Endodermal cell (in vitro differentiated cells): ENCODE measurements at regions not wholly inside any gene's neighbourhood (a gene's known extent, or its start where the extent isn't known, plus 50 kb on each side); places are given as distances from the start of the nearest gene placed in this dataset.

ENCODE experiments used
- DNase-seq: peaks from one replicate; pipeline ENCODE4 v3.0.0-alpha.2; 2017
- H3K27ac ChIP-seq: 2 replicates; pipeline ENCODE4 v1.5.1; 2013; ENCODE audit warnings: mild to moderate bottlenecking, low read depth, low read length, moderate library complexity
- H3K27me3 ChIP-seq: 2 replicates; pipeline ENCODE4 v1.6.1; 2013; ENCODE audit warnings: mild to moderate bottlenecking, low read length, moderate library complexity; ENCODE audit not compliant: insufficient read depth, control insufficient read depth, poor library complexity, severe bottlenecking
- H3K36me3 ChIP-seq: 2 replicates; pipeline ENCODE4 v1.7.0; 2013; ENCODE audit warnings: mild to moderate bottlenecking, low read length, moderate library complexity; ENCODE audit not compliant: control insufficient read depth, insufficient read depth
- H3K4me1 ChIP-seq: one replicate; pipeline ENCODE4 v1.7.0; 2013; ENCODE audit warnings: low read length; ENCODE audit not compliant: control insufficient read depth, insufficient read depth
- H3K4me3 ChIP-seq: 2 replicates; pipeline ENCODE4 v1.5.1; 2013; ENCODE audit warnings: mild to moderate bottlenecking, low read length, moderate library complexity
- H3K9ac ChIP-seq: 2 replicates; pipeline ENCODE4 v1.6.1; 2013; ENCODE audit warnings: mild to moderate bottlenecking, low read length, moderate library complexity; ENCODE audit not compliant: poor library complexity, severe bottlenecking; ENCODE audit errors: extremely low read depth
- H3K9me3 ChIP-seq: 2 replicates; pipeline ENCODE4 v1.6.1; 2013; ENCODE audit warnings: mild to moderate bottlenecking, low read length, moderate library complexity; ENCODE audit not compliant: control insufficient read depth
- H3K27ac Mint-ChIP-seq: 2 replicates; pipeline ENCODE4 v1.8.0; 2020; ENCODE audit warnings: mixed read lengths
- H3K27me3 Mint-ChIP-seq: 2 replicates; pipeline ENCODE4 v1.8.0; 2021; ENCODE audit warnings: mild to moderate bottlenecking, mixed read lengths; ENCODE audit not compliant: insufficient read depth
- H3K36me3 Mint-ChIP-seq: 2 replicates; pipeline ENCODE4 v1.8.0; 2020; ENCODE audit warnings: low read depth, mixed read lengths
- H3K4me1 Mint-ChIP-seq: 2 replicates; pipeline ENCODE4 v1.8.0; 2020; ENCODE audit warnings: mixed read lengths
- H3K4me3 Mint-ChIP-seq: 2 replicates; pipeline ENCODE4 v1.8.0; 2020; ENCODE audit warnings: mild to moderate bottlenecking, moderate library complexity, mixed read lengths
- H3K9me3 Mint-ChIP-seq: 2 replicates; pipeline ENCODE4 v1.8.0; 2020; ENCODE audit warnings: mild to moderate bottlenecking, mixed read lengths
- CTCF ChIP-seq: fragments of 200-600 bp; sonication (generic); conservative IDR thresholded peaks from 2 replicates; pipeline ENCODE4 v1.5.0; 2021; ENCODE audit warnings: antibody characterized with exemption, mild to moderate bottlenecking
- WGBS, 2 experiments: methylation state at CpG; one replicate each; pipeline versions ENCODE4 v1.1.5 to v1.1.7; 2013; ENCODE audit warnings: missing lambda C conversion rate in 2 of 2, mixed read lengths in 1 of 2; ENCODE audit not compliant: insufficient coverage in 1 of 2, insufficient read length in 1 of 2; 5-methylcytosine and 5-hydroxymethylcytosine counted together

GRCh38 chr11:106295974-106296373 is 218.5 kb downstream of the AASDHPPT start:
- Histone ChIP-seq H3K36me3 (no peaks in the 10 kb centered on the region), H3K4me1 (no peaks in the 10 kb centered on the region), H3K27ac (no peak overlapping the region), H3K4me3 (no peak overlapping the region), H3K9me3 (no peaks in the 10 kb centered on the region), H3K9ac (no peak overlapping the region), H3K27me3 (peaks cover 9% of the 10 kb centered on the region)
- peaks cover 2% of the 10 kb centered on the region for H3K27me3 Mint-ChIP-seq
- no peak for TF ChIP-seq CTCF
- no peaks in the 10 kb centered on the region for H3K4me1 Mint-ChIP-seq
- no peaks in the 10 kb centered on the region for H3K36me3 Mint-ChIP-seq
- peaks cover 7% of the 10 kb centered on the region for H3K9me3 Mint-ChIP-seq
- no peak overlapping the region for H3K4me3 Mint-ChIP-seq
- no peak for DNase-seq
- no peak overlapping the region for H3K27ac Mint-ChIP-seq

- Mint-ChIP-seq H3K4me1 (no peaks in the 10 kb centered on the region), H3K9me3 (peaks cover 44% of the 10 kb centered on the region), H3K36me3 (no peaks in the 10 kb centered on the region), H3K27me3 (no peaks in the 10 kb centered on the region), H3K27ac (no peak overlapping the region), H3K4me3 (no peak overlapping the region)
- Histone ChIP-seq H3K4me3 (no peak overlapping the region), H3K9ac (no peak overlapping the region), H3K36me3 (no peaks in the 10 kb centered on the region), H3K4me1 (no peaks in the 10 kb centered on the region), H3K27me3 (no peaks in the 10 kb centered on the region), H3K27ac (no peak overlapping the region), H3K9me3 (peaks cover 35% of the 10 kb centered on the region)
- WGBS, 2 experiments: 89 to 100% methylated on average over 1 to 2 of the region's 2 CpGs
- TF ChIP-seq CTCF: no peak
- DNase-seq: no peak
Measured at GRCh38 chr11:106302416-106302815, 225.0 kb downstream of the AASDHPPT start.

GRCh38 chr11:106304274-106304673 is 226.8 kb downstream of the AASDHPPT start:
- peaks cover 35% of the 10 kb centered on the region for H3K9me3 ChIP-seq
- H3K27ac ChIP-seq: no peak overlapping the region
- no peaks in the 10 kb centered on the region for H3K27me3 Mint-ChIP-seq
- no peaks in the 10 kb centered on the region for H3K4me1 Mint-ChIP-seq
- no peak overlapping the region for H3K4me3 Mint-ChIP-seq
- TF ChIP-seq CTCF: no peak
- H3K36me3 ChIP-seq: no peaks in the 10 kb centered on the region
- H3K4me3 ChIP-seq: no peak overlapping the region
- H3K4me1 ChIP-seq: no peaks in the 10 kb centered on the region
- no peaks in the 10 kb centered on the region for H3K27me3 ChIP-seq
- peaks cover 40% of the 10 kb centered on the region for H3K9me3 Mint-ChIP-seq
- DNase-seq: no peak
- H3K27ac Mint-ChIP-seq: no peak overlapping the region
- H3K9ac ChIP-seq: no peak overlapping the region
- no peaks in the 10 kb centered on the region for H3K36me3 Mint-ChIP-seq
